H9 (cell line): ENCODE measurements at regions not wholly inside any gene's neighbourhood (a gene's known extent, or its start where the extent isn't known, plus 50 kb on each side); places are given as distances from the start of the nearest gene placed in this dataset.

Experiments
- DNase-seq: peaks from one replicate; pipeline ENCODE4 v3.0.0-alpha.2; 2017
- H2AFZ ChIP-seq: one replicate; pipeline ENCODE4 v1.6.1; 2013; ENCODE audit warnings: mild to moderate bottlenecking, low read length, control low read depth, moderate library complexity
- H2AK5ac ChIP-seq: 2 replicates; pipeline ENCODE4 v1.6.1; 2013; ENCODE audit warnings: low read length, control low read depth, mixed read lengths; ENCODE audit not compliant: insufficient read length
- H2BK120ac ChIP-seq: one replicate; pipeline ENCODE4 v1.6.1; 2013; ENCODE audit warnings: low read depth, mild to moderate bottlenecking, low read length, control low read depth, inconsistent platforms; ENCODE audit not compliant: poor library complexity, severe bottlenecking
- H2BK12ac ChIP-seq: 2 replicates; pipeline ENCODE4 v1.6.1; 2013; ENCODE audit warnings: low read length, control low read depth, mixed read lengths, low read depth; ENCODE audit not compliant: insufficient read length
- H2BK15ac ChIP-seq: 2 replicates; pipeline ENCODE4 v1.6.1; 2013; ENCODE audit warnings: low read depth, low read length, control low read depth
- H2BK20ac ChIP-seq: one replicate; pipeline ENCODE4 v1.6.1; 2013; ENCODE audit warnings: low read depth, mild to moderate bottlenecking, low read length, control low read depth, inconsistent platforms; ENCODE audit not compliant: poor library complexity, severe bottlenecking
- H2BK5ac ChIP-seq: 2 replicates; pipeline ENCODE4 v1.6.1; 2013; ENCODE audit warnings: low read length, control low read depth, mixed read lengths; ENCODE audit not compliant: insufficient read length
- H3K14ac ChIP-seq: 2 replicates; pipeline ENCODE4 v1.6.1; 2013; ENCODE audit warnings: low read length, control low read depth; ENCODE audit not compliant: insufficient read depth
- H3K18ac ChIP-seq: 2 replicates; pipeline ENCODE4 v1.6.1; 2013; ENCODE audit warnings: low read depth, mild to moderate bottlenecking, mixed read lengths, low read length, control low read depth; ENCODE audit not compliant: insufficient read length
- H3K23ac ChIP-seq: 2 replicates; pipeline ENCODE4 v1.6.1; 2013; ENCODE audit warnings: low read length, control low read depth, mixed read lengths, low read depth; ENCODE audit not compliant: insufficient read length
- H3K23me2 ChIP-seq: 2 replicates; pipeline ENCODE4 v1.6.1; 2013; ENCODE audit warnings: low read depth, mild to moderate bottlenecking, mixed read lengths, low read length, control low read depth; ENCODE audit not compliant: insufficient read length, poor library complexity, severe bottlenecking
- H3K27ac ChIP-seq: 2 replicates; pipeline ENCODE4 v1.5.1; 2013; ENCODE audit warnings: low read length, control low read depth, mixed read lengths, low read depth; ENCODE audit not compliant: insufficient read length
- H3K27me3 ChIP-seq: 2 replicates; pipeline ENCODE4 v1.6.1; 2013; ENCODE audit warnings: low read length, control low read depth, inconsistent platforms; ENCODE audit not compliant: insufficient read depth
- H3K4ac ChIP-seq: 2 replicates; pipeline ENCODE4 v1.6.1; 2013; ENCODE audit warnings: low read depth, mild to moderate bottlenecking, control low read depth, inconsistent platforms, low read length, moderate library complexity
- H3K4me1 ChIP-seq: 2 replicates; pipeline ENCODE4 v1.6.1; 2013; ENCODE audit warnings: low read length, control low read depth, inconsistent platforms; ENCODE audit not compliant: insufficient read depth
- H3K4me2 ChIP-seq: 2 replicates; pipeline ENCODE4 v1.6.1; 2013; ENCODE audit warnings: low read length, control low read depth, mixed read lengths; ENCODE audit not compliant: insufficient read length, insufficient read depth
- H3K56ac ChIP-seq: 2 replicates; pipeline ENCODE4 v1.6.1; 2013; ENCODE audit warnings: low read depth, mild to moderate bottlenecking, mixed read lengths, low read length, control low read depth; ENCODE audit not compliant: insufficient read length
- H3K79me1 ChIP-seq: 2 replicates; pipeline ENCODE4 v1.6.1; 2013; ENCODE audit warnings: low read depth, mild to moderate bottlenecking, moderate library complexity, low read length, control low read depth, inconsistent platforms; ENCODE audit not compliant: insufficient read depth, poor library complexity, severe bottlenecking
- H3K79me2 ChIP-seq: 2 replicates; pipeline ENCODE4 v1.6.1; 2013; ENCODE audit warnings: low read length, control low read depth, inconsistent platforms; ENCODE audit not compliant: insufficient read depth
- H3K9ac ChIP-seq: 2 replicates; pipeline ENCODE4 v1.6.1; 2013; ENCODE audit warnings: low read length, control low read depth, mixed read lengths; ENCODE audit not compliant: insufficient read length; ENCODE audit errors: extremely low read depth
- H3K9me3 ChIP-seq: one replicate; pipeline ENCODE4 v1.6.1; 2013; ENCODE audit warnings: low read depth, low read length, inconsistent platforms; ENCODE audit not compliant: control insufficient read depth
- H3T11ph ChIP-seq: one replicate; pipeline ENCODE4 v1.6.1; 2013; ENCODE audit warnings: mild to moderate bottlenecking, low read length, control low read depth, inconsistent platforms
- H4K20me1 ChIP-seq: one replicate; pipeline ENCODE4 v1.6.1; 2013; ENCODE audit not compliant: control insufficient read depth, insufficient read length, insufficient read depth
- H4K5ac ChIP-seq: 2 replicates; pipeline ENCODE4 v1.6.1; 2013; ENCODE audit warnings: low read depth, mild to moderate bottlenecking, mixed read lengths, low read length, control low read depth; ENCODE audit not compliant: insufficient read length
- H4K8ac ChIP-seq: replicated peaks from 2 replicates; pipeline ENCODE4 v1.6.1; 2013; ENCODE audit warnings: low read length, control low read depth, mixed read lengths, low read depth; ENCODE audit not compliant: insufficient read length
- H4K91ac ChIP-seq: 2 replicates; pipeline ENCODE4 v1.6.1; 2013; ENCODE audit warnings: low read depth, mild to moderate bottlenecking, moderate library complexity, mixed read lengths, low read length, control low read depth; ENCODE audit not compliant: insufficient read length
- H3K27ac Mint-ChIP-seq, 3 experiments: 2 replicates in 2 of 3; 3 replicates in 1 of 3; pipeline ENCODE4 v1.8.0; 2020 to 2021; ENCODE audit warnings: mixed read lengths in 3 of 3, mild to moderate bottlenecking in 1 of 3, moderate library complexity in 1 of 3
- H3K27me3 Mint-ChIP-seq: 2 replicates; pipeline ENCODE4 v1.8.0; 2021; ENCODE audit warnings: low read depth, mild to moderate bottlenecking, moderate library complexity, mixed read lengths
- H3K36me3 Mint-ChIP-seq, 3 experiments: 2 replicates in 2 of 3; 3 replicates in 1 of 3; pipeline ENCODE4 v1.8.0; 2020 to 2021; ENCODE audit warnings: low read depth in 3 of 3, mixed read lengths in 3 of 3; ENCODE audit not compliant: insufficient read depth in 1 of 3
- H3K4me1 Mint-ChIP-seq, 2 experiments: 2 replicates each; pipeline ENCODE4 v1.8.0; 2020; ENCODE audit warnings: mixed read lengths in 2 of 2
- H3K4me3 Mint-ChIP-seq, 2 experiments: 2 replicates in 1 of 2; 3 replicates in 1 of 2; pipeline ENCODE4 v1.8.0; 2020 to 2021; ENCODE audit warnings: mild to moderate bottlenecking in 2 of 2, mixed read lengths in 2 of 2, moderate library complexity in 1 of 2
- H3K9me3 Mint-ChIP-seq, 2 experiments: 2 replicates in 1 of 2; 3 replicates in 1 of 2; pipeline ENCODE4 v1.8.0; 2020; ENCODE audit warnings: mild to moderate bottlenecking in 2 of 2, mixed read lengths in 2 of 2, moderate library complexity in 1 of 2
- CTCF ChIP-seq: fragments of 200-600 bp; sonication (generic); conservative IDR thresholded peaks from 3 replicates; pipeline ENCODE4 v1.8.0; 2021; ENCODE audit warnings: antibody characterized with exemption, mild to moderate bottlenecking
- WGBS: extraction: QIAGEN DNeasy Blood & Tissue Kit; methylation state at CpG from one replicate; pipeline ENCODE4 v1.1.7; 2013; ENCODE audit warnings: missing lambda C conversion rate, low lambda C conversion rate, mixed read lengths; ENCODE audit not compliant: insufficient read length; ENCODE audit errors: extremely low coverage; 5-methylcytosine and 5-hydroxymethylcytosine counted together

GRCh38 chr13:72146816-72147215 lies 279.8 kb upstream of the DACH1 start:
- H3K36me3 Mint-ChIP-seq: no peaks in the 10 kb centered on the region
- H3K9me3 ChIP-seq: no peaks in the 10 kb centered on the region
- H3K9ac ChIP-seq: no peak overlapping the region
- no peak overlapping the region for H2AFZ ChIP-seq
- no peak overlapping the region for H4K5ac ChIP-seq
- no peaks in the 10 kb centered on the region for H3K23me2 ChIP-seq
- no peak overlapping the region for H2BK5ac ChIP-seq
- H3K79me2 ChIP-seq: no peaks in the 10 kb centered on the region
- H3K23ac ChIP-seq: no peak overlapping the region
- H3T11ph ChIP-seq: no peak overlapping the region
- H3K9me3 Mint-ChIP-seq: no peaks in the 10 kb centered on the region
- H4K8ac ChIP-seq: no peak overlapping the region
- no peak overlapping the region for H2BK15ac ChIP-seq
- H3K18ac ChIP-seq: no peak overlapping the region
- no peak overlapping the region for H3K56ac ChIP-seq
- no peak overlapping the region for H3K4me2 ChIP-seq
- no peak overlapping the region for H3K4me3 Mint-ChIP-seq
- no peak overlapping the region for H3K14ac ChIP-seq
- no peaks in the 10 kb centered on the region for H4K20me1 ChIP-seq
- TF ChIP-seq CTCF: no peak
- H3K27ac ChIP-seq: no peak overlapping the region
- H2BK120ac ChIP-seq: no peak overlapping the region
- no peaks in the 10 kb centered on the region for H3K27me3 ChIP-seq
- peaks cover 12 to 26% of the 10 kb centered on the region in 2 experiments for H3K4me1 Mint-ChIP-seq
- H3K27ac Mint-ChIP-seq: no peak overlapping the region
- no peak overlapping the region for H2AK5ac ChIP-seq
- H4K91ac ChIP-seq: no peak overlapping the region
- DNase-seq: no peak
- WGBS: no CpG with 5 or more reads among the region's 5 CpGs
- no peak overlapping the region for H2BK20ac ChIP-seq
- no peak overlapping the region for H2BK12ac ChIP-seq
- no peak overlapping the region for H3K4ac ChIP-seq
- peaks cover 4% of the 10 kb centered on the region; the same call in 1 of the 2 replicates for H3K4me1 ChIP-seq
- no peaks in the 10 kb centered on the region for H3K79me1 ChIP-seq
- H3K27me3 Mint-ChIP-seq: no peaks in the 10 kb centered on the region
